GM23338 (cell line): ENCODE measurements at regions not wholly inside any gene's neighbourhood (a gene's known extent, or its start where the extent isn't known, plus 50 kb on each side); places are given as distances from the start of the nearest gene placed in this dataset.
A peak's percentile ranks its signal among the peaks of the same experiment; 100 is the strongest.

Source experiments
- ATAC-seq: fragments of 200-7000 bp; cut with Tn5 transposase; 3 replicates; pipeline ENCODE4 v1.9.1; 2020
- DNase-seq: peaks from one replicate; pipeline ENCODE4 v3.0.0-alpha.2; 2015; ENCODE audit warnings: low spot score
- H2AFZ ChIP-seq: fragments of 200-600 bp; sonication (generic); 2 replicates; pipeline ENCODE4 v1.8.0; 2016; ENCODE audit warnings: antibody characterized with exemption, mild to moderate bottlenecking, moderate library complexity
- H3F3A ChIP-seq: fragments of 200-600 bp; sonication (generic); replicated peaks from 2 replicates; pipeline ENCODE4 v1.8.0; 2017; ENCODE audit warnings: antibody characterized with exemption, mixed run types, low read depth
- H3K27ac ChIP-seq: fragments of 200-600 bp; sonication (generic); 2 replicates; pipeline ENCODE4 v1.6.1; 2016; ENCODE audit warnings: low read depth
- H3K27me3 ChIP-seq: fragments of 200-600 bp; sonication (generic); 2 replicates; pipeline ENCODE4 v1.8.0; 2016; ENCODE audit warnings: mild to moderate bottlenecking, mixed run types, moderate library complexity; ENCODE audit not compliant: insufficient read depth
- H3K36me3 ChIP-seq: fragments of 200-600 bp; sonication (generic); 2 replicates; pipeline ENCODE4 v1.8.0; 2016; ENCODE audit warnings: mild to moderate bottlenecking; ENCODE audit not compliant: insufficient read depth
- H3K4me1 ChIP-seq: fragments of 200-600 bp; sonication (generic); 2 replicates; pipeline ENCODE4 v1.8.0; 2016; ENCODE audit warnings: mild to moderate bottlenecking, moderate library complexity; ENCODE audit not compliant: insufficient read depth
- H3K4me2 ChIP-seq: fragments of 200-600 bp; sonication (generic); 2 replicates; pipeline ENCODE4 v1.7.1; 2017; ENCODE audit warnings: mixed run types
- H3K4me3 ChIP-seq: fragments of 200-600 bp; sonication (generic); 2 replicates; pipeline ENCODE4 v1.6.1; 2016; ENCODE audit warnings: mixed run types
- H3K79me2 ChIP-seq: fragments of 200-600 bp; sonication (generic); replicated peaks from 2 replicates; pipeline ENCODE4 v1.8.0; 2017; ENCODE audit warnings: mild to moderate bottlenecking; ENCODE audit not compliant: insufficient read depth
- H3K9me2 ChIP-seq: fragments of 200-600 bp; sonication (generic); 2 replicates; pipeline ENCODE4 v1.8.0; 2017; ENCODE audit not compliant: insufficient read depth
- H4K20me1 ChIP-seq: fragments of 200-600 bp; sonication (generic); replicated peaks from 2 replicates; pipeline ENCODE4 v1.8.0; 2017; ENCODE audit warnings: mild to moderate bottlenecking; ENCODE audit not compliant: insufficient read depth
- H3K27ac Mint-ChIP-seq: 2 replicates; pipeline ENCODE4 v1.8.0; 2020; ENCODE audit warnings: inconsistent platforms, mild to moderate bottlenecking, moderate library complexity, mixed read lengths
- H3K27me3 Mint-ChIP-seq: 3 replicates; pipeline ENCODE4 v1.8.0; 2022; ENCODE audit warnings: low read depth, mild to moderate bottlenecking, moderate library complexity, mixed read lengths, inconsistent platforms; ENCODE audit not compliant: insufficient read depth, poor library complexity
- H3K36me3 Mint-ChIP-seq: 3 replicates; pipeline ENCODE4 v1.8.0; 2021; ENCODE audit warnings: low read depth, mild to moderate bottlenecking, inconsistent platforms, moderate library complexity, mixed read lengths
- H3K4me1 Mint-ChIP-seq: 3 replicates; pipeline ENCODE4 v1.8.0; 2020; ENCODE audit warnings: mild to moderate bottlenecking, inconsistent platforms, mixed read lengths
- H3K4me3 Mint-ChIP-seq: 3 replicates; pipeline ENCODE4 v1.8.0; 2021; ENCODE audit warnings: moderate library complexity, mild to moderate bottlenecking, inconsistent platforms, mixed read lengths
- H3K9me3 Mint-ChIP-seq: 3 replicates; pipeline ENCODE4 v1.8.0; 2020; ENCODE audit warnings: moderate library complexity, mild to moderate bottlenecking, inconsistent platforms, mixed read lengths
- CREB1 ChIP-seq: fragments of 250-450 bp; sonication (Bioruptor Pico); IDR thresholded peaks from 2 replicates; pipeline ENCODE4 v1.5.0; 2020; ENCODE audit warnings: low read depth, mild to moderate bottlenecking, moderate library complexity
- CTCF ChIP-seq, 2 experiments: fragments of 200-600 bp in 1 of 2; sonication (generic) in 1 of 2; conservative IDR thresholded peaks; 2 replicates each; pipeline versions ENCODE4 v1.5.1 to v1.6.1; 2016 to 2017; ENCODE audit warnings: antibody characterized with exemption in 2 of 2, low read depth in 2 of 2, mild to moderate bottlenecking in 2 of 2, moderate library complexity in 1 of 2
- EZH2 ChIP-seq: fragments of 200-600 bp; sonication (generic); IDR thresholded peaks from one replicate; pipeline ENCODE4 v1.8.0; 2017; ENCODE audit warnings: antibody characterized with exemption, mild to moderate bottlenecking, low read depth; ENCODE audit not compliant: unreplicated experiment
- EZH2phosphoT487 ChIP-seq: fragments of 200-600 bp; sonication (generic); IDR thresholded peaks from one replicate; pipeline ENCODE4 v1.8.1; 2018; ENCODE audit warnings: antibody characterized with exemption; ENCODE audit not compliant: unreplicated experiment
- JUNB ChIP-seq: IDR thresholded peaks from one replicate; pipeline ENCODE4 v1.6.1; 2016; ENCODE audit warnings: antibody characterized with exemption; ENCODE audit not compliant: unreplicated experiment
- NANOG ChIP-seq: IDR thresholded peaks from 2 replicates; pipeline ENCODE4 v1.6.1; 2016; ENCODE audit warnings: antibody characterized with exemption, borderline replicate concordance
- POLR2AphosphoS5 ChIP-seq: IDR thresholded peaks from 2 replicates; pipeline ENCODE4 v1.6.1; 2016; ENCODE audit warnings: antibody characterized with exemption, low read depth
- STAT1 ChIP-seq: IDR thresholded peaks from one replicate; pipeline ENCODE4 v1.6.1; 2016; ENCODE audit warnings: antibody characterized with exemption; ENCODE audit not compliant: unreplicated experiment
- ZNF114 ChIP-seq: fragments of 250-450 bp; sonication (Bioruptor Pico); IDR thresholded peaks from 2 replicates; pipeline ENCODE4 v1.5.0; 2020; ENCODE audit warnings: mild to moderate bottlenecking, moderate library complexity
- ZNF331 ChIP-seq: fragments of 250-450 bp; sonication (Bioruptor Pico); IDR thresholded peaks from 2 replicates; pipeline ENCODE4 v1.5.0; 2020; ENCODE audit warnings: low read depth, mild to moderate bottlenecking, moderate library complexity
- ZNF462 ChIP-seq: fragments of 250-450 bp; sonication (Bioruptor Pico); IDR thresholded peaks from 2 replicates; pipeline ENCODE4 v1.5.0; 2020; ENCODE audit warnings: mild to moderate bottlenecking, moderate library complexity
- TF ChIP-seq, protein P1 (sequence below): IDR thresholded peaks from 2 replicates; pipeline ENCODE4 v1.6.1; 2016; ENCODE audit warnings: antibody characterized with exemption
- TF ChIP-seq, protein P2 (sequence below): IDR thresholded peaks from one replicate; pipeline ENCODE4 v1.6.1; 2018; ENCODE audit warnings: antibody characterized with exemption; ENCODE audit not compliant: unreplicated experiment

DNA sequence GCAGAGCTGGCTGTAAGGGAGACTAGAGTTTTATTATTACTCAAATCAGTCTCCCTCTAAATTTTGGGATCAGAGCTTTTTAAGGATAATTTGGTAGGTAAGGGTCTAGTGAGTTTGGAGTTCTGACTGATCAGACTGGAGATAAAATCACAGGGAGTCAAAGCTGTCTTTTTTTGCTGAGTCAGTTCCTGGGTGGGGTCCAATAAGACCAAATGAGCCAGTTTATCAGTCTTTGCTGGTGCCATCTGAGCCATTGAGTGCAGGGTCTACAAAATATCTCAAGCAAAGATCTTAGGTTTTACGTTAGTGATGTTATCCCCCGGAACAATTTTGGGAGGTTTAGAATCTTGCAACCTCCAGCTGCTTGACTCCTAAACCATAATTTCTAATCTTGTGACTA, 935.1 kb upstream of the RAG2 start:
- peaks cover 28% of the 10 kb centered on the region for H3K9me3 Mint-ChIP-seq
- no peaks in the 10 kb centered on the region; the same call in 2 of the 3 replicates for H3K4me1 Mint-ChIP-seq
- H3K4me3 Mint-ChIP-seq: no peak overlapping the region

More for the DNA sequence above, 935.1 kb upstream of the RAG2 start:
- no peaks in the 10 kb centered on the region for H3K4me1 ChIP-seq
- H3K9me2 ChIP-seq: no peaks in the 10 kb centered on the region
- no peaks in the 10 kb centered on the region for H3F3A ChIP-seq
- H3K27ac Mint-ChIP-seq: peak overlapping the region; percentile 39
- no peaks in the 10 kb centered on the region for H4K20me1 ChIP-seq
- H3K27me3 Mint-ChIP-seq: no peaks in the 10 kb centered on the region
- DNase-seq (no peak), ATAC-seq (no peak)
- H3K79me2 ChIP-seq: no peaks in the 10 kb centered on the region
- no peak overlapping the region for H2AFZ ChIP-seq
- no peaks in the 10 kb centered on the region for H3K27me3 ChIP-seq
- peaks cover 24% of the 10 kb centered on the region for H3K36me3 Mint-ChIP-seq
- no peak overlapping the region for H3K4me2 ChIP-seq
- H3K27ac ChIP-seq: no peak overlapping the region
- TF ChIP-seq, protein P1, sequence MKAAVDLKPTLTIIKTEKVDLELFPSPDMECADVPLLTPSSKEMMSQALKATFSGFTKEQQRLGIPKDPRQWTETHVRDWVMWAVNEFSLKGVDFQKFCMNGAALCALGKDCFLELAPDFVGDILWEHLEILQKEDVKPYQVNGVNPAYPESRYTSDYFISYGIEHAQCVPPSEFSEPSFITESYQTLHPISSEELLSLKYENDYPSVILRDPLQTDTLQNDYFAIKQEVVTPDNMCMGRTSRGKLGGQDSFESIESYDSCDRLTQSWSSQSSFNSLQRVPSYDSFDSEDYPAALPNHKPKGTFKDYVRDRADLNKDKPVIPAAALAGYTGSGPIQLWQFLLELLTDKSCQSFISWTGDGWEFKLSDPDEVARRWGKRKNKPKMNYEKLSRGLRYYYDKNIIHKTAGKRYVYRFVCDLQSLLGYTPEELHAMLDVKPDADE: no peak
- TF ChIP-seq JUNB (no peak), ZNF114 (CRISPR knock-in tag) (no peak), CTCF (conservative IDR thresholded peaks at IDR 0.05; ENCODE audit: low read depth in 2 of 2) (no peak), CREB1 (CRISPR knock-in tag) (no peak), POLR2AphosphoS5 (no peak), NANOG (no peak), EZH2 (no peak), ZNF462 (CRISPR knock-in tag) (no peak), EZH2phosphoT487 (no peak), ZNF331 (CRISPR knock-in tag) (no peak), STAT1 (no peak)
- TF ChIP-seq, protein P2, sequence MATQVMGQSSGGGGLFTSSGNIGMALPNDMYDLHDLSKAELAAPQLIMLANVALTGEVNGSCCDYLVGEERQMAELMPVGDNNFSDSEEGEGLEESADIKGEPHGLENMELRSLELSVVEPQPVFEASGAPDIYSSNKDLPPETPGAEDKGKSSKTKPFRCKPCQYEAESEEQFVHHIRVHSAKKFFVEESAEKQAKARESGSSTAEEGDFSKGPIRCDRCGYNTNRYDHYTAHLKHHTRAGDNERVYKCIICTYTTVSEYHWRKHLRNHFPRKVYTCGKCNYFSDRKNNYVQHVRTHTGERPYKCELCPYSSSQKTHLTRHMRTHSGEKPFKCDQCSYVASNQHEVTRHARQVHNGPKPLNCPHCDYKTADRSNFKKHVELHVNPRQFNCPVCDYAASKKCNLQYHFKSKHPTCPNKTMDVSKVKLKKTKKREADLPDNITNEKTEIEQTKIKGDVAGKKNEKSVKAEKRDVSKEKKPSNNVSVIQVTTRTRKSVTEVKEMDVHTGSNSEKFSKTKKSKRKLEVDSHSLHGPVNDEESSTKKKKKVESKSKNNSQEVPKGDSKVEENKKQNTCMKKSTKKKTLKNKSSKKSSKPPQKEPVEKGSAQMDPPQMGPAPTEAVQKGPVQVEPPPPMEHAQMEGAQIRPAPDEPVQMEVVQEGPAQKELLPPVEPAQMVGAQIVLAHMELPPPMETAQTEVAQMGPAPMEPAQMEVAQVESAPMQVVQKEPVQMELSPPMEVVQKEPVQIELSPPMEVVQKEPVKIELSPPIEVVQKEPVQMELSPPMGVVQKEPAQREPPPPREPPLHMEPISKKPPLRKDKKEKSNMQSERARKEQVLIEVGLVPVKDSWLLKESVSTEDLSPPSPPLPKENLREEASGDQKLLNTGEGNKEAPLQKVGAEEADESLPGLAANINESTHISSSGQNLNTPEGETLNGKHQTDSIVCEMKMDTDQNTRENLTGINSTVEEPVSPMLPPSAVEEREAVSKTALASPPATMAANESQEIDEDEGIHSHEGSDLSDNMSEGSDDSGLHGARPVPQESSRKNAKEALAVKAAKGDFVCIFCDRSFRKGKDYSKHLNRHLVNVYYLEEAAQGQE: no peak
- peaks cover 4% of the 10 kb centered on the region; the same call in 1 of the 2 replicates for H3K36me3 ChIP-seq
- H3K4me3 ChIP-seq: no peak overlapping the region
